ENCODE measurements at regions not wholly inside any gene's neighbourhood (a gene's known extent, or its start where the extent isn't known, plus 50 kb on each side); places are given as distances from the start of the nearest gene placed in this dataset.

DNA sequence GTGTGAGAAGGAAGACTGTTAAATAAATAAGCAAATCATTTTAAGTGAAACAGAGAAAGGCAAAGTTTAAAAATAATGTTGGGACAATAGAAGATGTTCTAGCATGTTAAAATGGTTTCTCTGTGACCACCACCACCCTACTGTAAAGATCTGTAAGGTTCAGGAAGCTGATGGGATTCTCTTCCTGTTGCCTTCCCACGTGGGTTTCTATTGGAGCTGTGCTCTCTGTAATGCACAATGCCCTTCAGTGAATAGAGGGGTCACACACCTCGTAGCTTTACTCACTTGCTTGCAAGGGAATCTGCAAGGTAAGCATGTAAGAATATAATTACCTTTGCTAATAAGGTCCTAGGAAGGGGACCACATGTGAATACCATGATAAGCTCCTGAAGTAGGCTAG is 170.5 kb downstream of the CASP12 start:
- DNase-seq (ENCODE audit: extremely low spot score): no peak
- TF ChIP-seq, protein P1, sequence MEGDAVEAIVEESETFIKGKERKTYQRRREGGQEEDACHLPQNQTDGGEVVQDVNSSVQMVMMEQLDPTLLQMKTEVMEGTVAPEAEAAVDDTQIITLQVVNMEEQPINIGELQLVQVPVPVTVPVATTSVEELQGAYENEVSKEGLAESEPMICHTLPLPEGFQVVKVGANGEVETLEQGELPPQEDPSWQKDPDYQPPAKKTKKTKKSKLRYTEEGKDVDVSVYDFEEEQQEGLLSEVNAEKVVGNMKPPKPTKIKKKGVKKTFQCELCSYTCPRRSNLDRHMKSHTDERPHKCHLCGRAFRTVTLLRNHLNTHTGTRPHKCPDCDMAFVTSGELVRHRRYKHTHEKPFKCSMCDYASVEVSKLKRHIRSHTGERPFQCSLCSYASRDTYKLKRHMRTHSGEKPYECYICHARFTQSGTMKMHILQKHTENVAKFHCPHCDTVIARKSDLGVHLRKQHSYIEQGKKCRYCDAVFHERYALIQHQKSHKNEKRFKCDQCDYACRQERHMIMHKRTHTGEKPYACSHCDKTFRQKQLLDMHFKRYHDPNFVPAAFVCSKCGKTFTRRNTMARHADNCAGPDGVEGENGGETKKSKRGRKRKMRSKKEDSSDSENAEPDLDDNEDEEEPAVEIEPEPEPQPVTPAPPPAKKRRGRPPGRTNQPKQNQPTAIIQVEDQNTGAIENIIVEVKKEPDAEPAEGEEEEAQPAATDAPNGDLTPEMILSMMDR (IDR thresholded peaks at IDR 0.05; ENCODE audit: control extremely low read depth, extremely low read depth, low read depth, missing control alignments): no peak
- CTCF ChIA-PET: interaction anchor here (0.8 kb wide), 1 partner anchor 20 kb away, joined by 3 read pairs; no protein-coding TSS in a partner anchor
- POLR2A ChIA-PET: no interaction called here

DNA sequence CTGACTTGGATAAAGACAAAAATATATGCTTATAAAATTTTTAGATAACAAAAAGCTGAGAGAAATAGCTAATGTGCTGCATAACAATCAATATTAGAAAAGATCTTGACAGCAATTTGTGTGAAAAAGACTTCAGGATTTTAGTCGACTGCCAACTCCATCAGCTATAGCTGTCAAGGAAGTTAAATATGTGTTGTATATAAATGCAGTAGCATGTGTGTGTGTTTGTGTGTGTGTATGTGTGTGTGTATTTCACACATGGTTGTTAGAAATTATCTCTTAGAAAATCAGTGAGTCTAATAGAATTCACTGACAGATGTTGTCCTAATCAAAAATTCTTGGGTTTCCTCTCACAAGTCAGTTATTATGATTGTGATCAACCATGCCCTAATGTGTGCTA is 171.2 kb downstream of the CASP12 start:
- ChIA-PET CTCF (no interaction called here), POLR2A (no interaction called here)
- TF ChIP-seq, protein P1 (IDR thresholded peaks at IDR 0.05; ENCODE audit: control extremely low read depth, extremely low read depth, low read depth, missing control alignments): no peak
- no peak for DNase-seq (ENCODE audit: extremely low spot score)

DNA sequence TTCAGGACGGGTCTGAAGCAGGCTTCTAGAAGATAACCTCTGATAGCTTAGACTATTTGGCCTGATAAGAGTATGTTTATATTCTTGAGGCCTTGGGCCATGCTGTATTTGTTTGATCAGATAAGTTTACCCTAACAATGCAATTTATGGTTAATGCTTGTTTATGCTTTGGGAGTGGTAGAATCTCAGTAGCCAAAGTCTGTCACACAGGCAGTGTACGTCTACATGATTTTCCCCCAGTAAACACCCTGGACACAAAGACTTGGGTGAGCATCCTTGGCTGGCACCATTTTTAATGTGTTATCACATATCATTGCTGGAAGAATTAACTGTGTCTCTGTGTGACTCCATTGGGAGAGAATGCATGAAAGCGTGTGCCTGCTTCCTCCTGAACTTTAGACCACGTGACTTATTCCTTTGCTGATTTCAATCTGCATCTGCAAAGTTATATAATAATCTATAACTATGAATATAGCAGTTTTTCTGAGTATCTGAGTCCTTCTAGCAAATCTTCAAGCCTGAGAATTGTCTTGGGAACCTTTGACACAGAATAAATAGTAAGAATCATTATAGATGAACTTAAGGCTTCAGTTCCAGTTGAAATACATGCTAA is 172.4 kb downstream of the CASP12 start:
- ChIA-PET CTCF (interaction anchor here (1.3 kb wide), 1 partner anchor 9 kb away, joined by 3 read pairs; no protein-coding TSS in a partner anchor), POLR2A (no interaction called here)
- TF ChIP-seq, protein P1 (IDR thresholded peaks at IDR 0.05; ENCODE audit: control extremely low read depth, extremely low read depth, low read depth, missing control alignments): no peak
- DNase-seq (ENCODE audit: extremely low spot score): no peak

DNA sequence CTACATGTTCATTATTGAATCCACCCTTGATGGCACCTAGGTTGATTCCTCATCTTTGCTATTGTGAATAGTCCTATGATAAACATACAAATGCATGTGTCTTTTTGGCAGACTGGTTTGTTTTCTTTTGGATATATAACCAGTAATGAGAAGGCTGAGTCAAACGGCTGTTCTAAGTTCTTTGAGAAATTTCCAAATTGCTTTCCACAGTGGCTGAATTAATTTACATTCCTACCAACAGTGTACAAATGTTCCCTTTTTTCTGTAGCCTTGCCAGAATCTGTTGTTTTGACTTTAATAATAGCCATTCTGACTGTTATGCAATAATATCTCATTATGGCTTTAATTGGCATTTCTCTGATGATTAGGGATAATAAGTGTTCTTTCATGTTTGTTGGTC is 184.9 kb downstream of the CASP12 start:
- no peak for DNase-seq (ENCODE audit: extremely low spot score)
- TF ChIP-seq, protein P1 (IDR thresholded peaks at IDR 0.05; ENCODE audit: control extremely low read depth, extremely low read depth, low read depth, missing control alignments): no peak
- POLR2A ChIA-PET: no interaction called here
- CTCF ChIA-PET: no interaction called here

DNA sequence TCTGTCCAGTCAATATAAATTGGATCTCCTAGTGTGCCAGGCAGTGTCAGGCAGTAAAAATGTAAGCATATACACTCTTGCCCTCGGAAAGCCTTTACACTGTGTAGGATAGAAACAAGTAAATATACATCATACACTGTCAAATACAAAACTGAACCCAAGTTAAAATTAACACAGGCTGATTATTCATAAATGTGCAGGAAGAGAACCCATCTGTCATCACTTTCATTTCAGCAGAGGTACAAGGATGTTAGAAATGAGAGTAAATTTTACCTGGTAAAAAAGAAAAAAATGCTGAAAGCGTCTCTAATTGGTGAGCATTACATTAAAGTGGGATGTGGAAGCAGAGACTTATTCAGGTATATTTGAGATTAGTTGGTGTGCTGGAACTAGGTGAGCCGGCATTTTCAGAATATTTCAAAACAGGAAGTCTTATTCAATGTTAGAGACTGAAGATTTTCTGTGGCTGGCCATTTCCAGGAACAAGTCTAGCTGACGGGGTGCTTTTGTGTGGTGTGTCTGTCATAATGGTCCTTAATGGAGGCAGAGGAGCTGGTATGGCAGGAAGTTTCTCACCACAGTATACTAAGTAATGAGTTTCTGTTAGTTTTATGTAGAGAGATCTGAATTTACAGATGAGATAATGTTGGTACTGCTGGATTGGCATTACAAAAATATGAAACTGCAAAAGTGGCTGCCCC is 192.6 kb downstream of the CASP12 start:
- DNase-seq (ENCODE audit: extremely low spot score): peak; percentile 18
- POLR2A ChIA-PET: no interaction called here

DNA sequence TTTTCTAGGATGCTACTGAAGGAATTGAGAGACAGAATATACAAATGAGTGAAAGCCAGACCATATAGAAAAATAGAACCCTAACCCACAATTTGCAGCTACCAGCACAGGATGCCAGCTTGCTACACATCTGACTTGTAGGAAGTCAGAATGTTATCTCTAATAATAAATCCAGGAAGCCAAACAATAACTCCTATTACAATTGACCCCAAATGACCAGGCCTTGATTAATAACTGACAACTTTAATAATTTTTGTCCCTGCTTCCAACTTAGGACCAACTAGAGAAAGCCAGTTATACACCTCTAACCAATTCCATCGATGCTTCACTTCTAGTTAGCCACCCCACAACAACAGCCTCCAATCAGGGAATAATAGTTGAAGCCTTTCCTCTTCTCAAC is 193.4 kb downstream of the CASP12 start:
- POLR2A ChIA-PET: no interaction called here
- TF ChIP-seq, protein P1 (IDR thresholded peaks at IDR 0.05; ENCODE audit: control extremely low read depth, extremely low read depth, low read depth, missing control alignments): no peak

More for the DNA sequence above, 192.6 kb downstream of the CASP12 start:
- CTCF ChIA-PET: no interaction called here
- TF ChIP-seq, protein P1 (IDR thresholded peaks at IDR 0.05; ENCODE audit: control extremely low read depth, extremely low read depth, low read depth, missing control alignments): no peak

More for the DNA sequence above, 193.4 kb downstream of the CASP12 start:
- CTCF ChIA-PET: no interaction called here
- no peak for DNase-seq (ENCODE audit: extremely low spot score)

Data from GM10248 (cell line).